ENCODE measurements at regions not wholly inside any gene's neighbourhood (a gene's known extent, or its start where the extent isn't known, plus 50 kb on each side); places are given as distances from the start of the nearest gene placed in this dataset.

GRCh38 chr21:30104241-30104640, 62.4 kb downstream of the CLDN17 start:
- no peak for DNase-seq
- Histone ChIP-seq H3K36me3 (replicated peaks; ENCODE audit: control insufficient read depth, insufficient read depth, low read length) (no peaks in the 10 kb centered on the region), H3K4me3 (ENCODE audit: insufficient read depth, low read depth, low read length) (no peak overlapping the region), H3K27me3 (ENCODE audit: control insufficient read depth, insufficient read depth, low read length) (no peaks in the 10 kb centered on the region)

- Histone ChIP-seq H3K36me3 (replicated peaks; ENCODE audit: control insufficient read depth, insufficient read depth, low read length) (no peaks in the 10 kb centered on the region), H3K27me3 (ENCODE audit: control insufficient read depth, insufficient read depth, low read length) (no peaks in the 10 kb centered on the region), H3K4me3 (ENCODE audit: insufficient read depth, low read depth, low read length) (no peak overlapping the region)
- DNase-seq = no peak
These were observed 63.7 kb downstream of the CLDN17 start for GRCh38 chr21:30102871-30103270.

- no peak for DNase-seq
- no peak overlapping the region for H3K4me3 ChIP-seq (ENCODE audit: insufficient read depth, low read depth, low read length)
- no peaks in the 10 kb centered on the region for H3K36me3 ChIP-seq (replicated peaks; ENCODE audit: control insufficient read depth, insufficient read depth, low read length)
- no peaks in the 10 kb centered on the region for H3K27me3 ChIP-seq (ENCODE audit: control insufficient read depth, insufficient read depth, low read length)
These were observed 64.6 kb downstream of the CLDN17 start for GRCh38 chr21:30101967-30102366.

GRCh38 chr21:30097791-30098190, 68.8 kb downstream of the CLDN17 start:
- DNase-seq = no peak
- no peaks in the 10 kb centered on the region for H3K36me3 ChIP-seq (replicated peaks; ENCODE audit: control insufficient read depth, insufficient read depth, low read length)
- H3K4me3 ChIP-seq (ENCODE audit: insufficient read depth, low read depth, low read length) = no peak overlapping the region
- H3K27me3 ChIP-seq (ENCODE audit: control insufficient read depth, insufficient read depth, low read length) = no peaks in the 10 kb centered on the region

- Histone ChIP-seq H3K27me3 (ENCODE audit: control insufficient read depth, insufficient read depth, low read length) (no peaks in the 10 kb centered on the region), H3K4me3 (ENCODE audit: insufficient read depth, low read depth, low read length) (no peak overlapping the region), H3K36me3 (replicated peaks; ENCODE audit: control insufficient read depth, insufficient read depth, low read length) (no peaks in the 10 kb centered on the region)
- DNase-seq = peak; percentile 4
These were observed 83.2 kb downstream of the CLDN17 start for GRCh38 chr21:30083225-30083945.

GRCh38 chr21:30081506-30081905, 85.1 kb downstream of the CLDN17 start:
- no peaks in the 10 kb centered on the region for H3K27me3 ChIP-seq (ENCODE audit: control insufficient read depth, insufficient read depth, low read length)
- no peak for DNase-seq
- H3K36me3 ChIP-seq (replicated peaks; ENCODE audit: control insufficient read depth, insufficient read depth, low read length) = no peaks in the 10 kb centered on the region
- no peak overlapping the region for H3K4me3 ChIP-seq (ENCODE audit: insufficient read depth, low read depth, low read length)

GRCh38 chr21:30072496-30072895, 94.1 kb downstream of the CLDN17 start:
- no peak overlapping the region for H3K4me3 ChIP-seq (ENCODE audit: insufficient read depth, low read depth, low read length)
- H3K36me3 ChIP-seq (replicated peaks; ENCODE audit: control insufficient read depth, insufficient read depth, low read length) = no peaks in the 10 kb centered on the region
- peak; percentile 22 for DNase-seq
- no peaks in the 10 kb centered on the region for H3K27me3 ChIP-seq (ENCODE audit: control insufficient read depth, insufficient read depth, low read length)

GRCh38 chr21:30058928-30059327, 107.7 kb downstream of the CLDN17 start:
- Histone ChIP-seq H3K4me3 (ENCODE audit: insufficient read depth, low read depth, low read length) (no peak overlapping the region), H3K36me3 (replicated peaks; ENCODE audit: control insufficient read depth, insufficient read depth, low read length) (no peaks in the 10 kb centered on the region), H3K27me3 (ENCODE audit: control insufficient read depth, insufficient read depth, low read length) (no peaks in the 10 kb centered on the region)
- DNase-seq = no peak

GRCh38 chr21:30057108-30057507, 109.5 kb downstream of the CLDN17 start:
- Histone ChIP-seq H3K4me3 (ENCODE audit: insufficient read depth, low read depth, low read length) (no peak overlapping the region), H3K36me3 (replicated peaks; ENCODE audit: control insufficient read depth, insufficient read depth, low read length) (no peaks in the 10 kb centered on the region), H3K27me3 (ENCODE audit: control insufficient read depth, insufficient read depth, low read length) (no peaks in the 10 kb centered on the region)
- DNase-seq = no peak

- no peak for DNase-seq
- no peak overlapping the region for H3K4me3 ChIP-seq (ENCODE audit: insufficient read depth, low read depth, low read length)
- no peaks in the 10 kb centered on the region for H3K36me3 ChIP-seq (replicated peaks; ENCODE audit: control insufficient read depth, insufficient read depth, low read length)
- no peaks in the 10 kb centered on the region for H3K27me3 ChIP-seq (ENCODE audit: control insufficient read depth, insufficient read depth, low read length)
These were observed 108.8 kb upstream of the GRIK1 start for GRCh38 chr21:30048570-30048969.

GRCh38 chr21:30044447-30045064, 104.8 kb upstream of the GRIK1 start:
- Histone ChIP-seq H3K36me3 (replicated peaks; ENCODE audit: control insufficient read depth, insufficient read depth, low read length) (no peaks in the 10 kb centered on the region), H3K27me3 (ENCODE audit: control insufficient read depth, insufficient read depth, low read length) (no peaks in the 10 kb centered on the region), H3K4me3 (ENCODE audit: insufficient read depth, low read depth, low read length) (no peak overlapping the region)
- DNase-seq = no peak

- Histone ChIP-seq H3K36me3 (replicated peaks; ENCODE audit: control insufficient read depth, insufficient read depth, low read length) (no peaks in the 10 kb centered on the region), H3K27me3 (ENCODE audit: control insufficient read depth, insufficient read depth, low read length) (no peaks in the 10 kb centered on the region), H3K4me3 (ENCODE audit: insufficient read depth, low read depth, low read length) (no peak overlapping the region)
- DNase-seq = no peak
These were observed 102.6 kb upstream of the GRIK1 start for GRCh38 chr21:30042443-30042842.

- Histone ChIP-seq H3K4me3 (ENCODE audit: insufficient read depth, low read depth, low read length) (no peak overlapping the region), H3K27me3 (ENCODE audit: control insufficient read depth, insufficient read depth, low read length) (no peaks in the 10 kb centered on the region)
- DNase-seq = no peak
These were observed 93.6 kb upstream of the GRIK1 start for GRCh38 chr21:30033441-30033840.

GRCh38 chr21:30030416-30030815, 90.6 kb upstream of the GRIK1 start:
- H3K27me3 ChIP-seq (ENCODE audit: control insufficient read depth, insufficient read depth, low read length) = no peaks in the 10 kb centered on the region
- H3K36me3 ChIP-seq (replicated peaks; ENCODE audit: control insufficient read depth, insufficient read depth, low read length) = no peaks in the 10 kb centered on the region
- no peak for DNase-seq
- no peak overlapping the region for H3K4me3 ChIP-seq (ENCODE audit: insufficient read depth, low read depth, low read length)

More at GRCh38 chr21:30033441-30033840, 93.6 kb upstream of the GRIK1 start:
- H3K36me3 ChIP-seq (replicated peaks; ENCODE audit: control insufficient read depth, insufficient read depth, low read length) = no peaks in the 10 kb centered on the region

- H3K27me3 ChIP-seq (ENCODE audit: control insufficient read depth, insufficient read depth, low read length) = no peaks in the 10 kb centered on the region
- DNase-seq = no peak
- no peaks in the 10 kb centered on the region for H3K36me3 ChIP-seq (replicated peaks; ENCODE audit: control insufficient read depth, insufficient read depth, low read length)
- no peak overlapping the region for H3K4me3 ChIP-seq (ENCODE audit: insufficient read depth, low read depth, low read length)
These were observed 88.7 kb upstream of the GRIK1 start for GRCh38 chr21:30028537-30028936.

All from H7 (cell line).